GM18526 (cell line): ENCODE measurements at regions not wholly inside any gene's neighbourhood (a gene's known extent, or its start where the extent isn't known, plus 50 kb on each side); places are given as distances from the start of the nearest gene placed in this dataset.

Experiments
- POLR2A ChIP-seq: IDR thresholded peaks from 3 replicates; pipeline ENCODE4 v1.6.1; 2011; ENCODE audit not compliant: insufficient read length; ENCODE audit errors: extremely low read depth

- no peak for TF ChIP-seq POLR2A
Observed at GRCh38 chr12:124517260-124518050, 50.0 kb downstream of the NCOR2 start.

- TF ChIP-seq POLR2A, result no peak
Observed at GRCh38 chr12:124516850-124517249, 50.6 kb downstream of the NCOR2 start.

- no peak for TF ChIP-seq POLR2A
Observed at GRCh38 chr12:124515981-124516380, 51.4 kb downstream of the NCOR2 start.

GRCh38 chr12:124514996-124515932 is 52.1 kb downstream of the NCOR2 start:
- no peak for TF ChIP-seq POLR2A

DNA sequence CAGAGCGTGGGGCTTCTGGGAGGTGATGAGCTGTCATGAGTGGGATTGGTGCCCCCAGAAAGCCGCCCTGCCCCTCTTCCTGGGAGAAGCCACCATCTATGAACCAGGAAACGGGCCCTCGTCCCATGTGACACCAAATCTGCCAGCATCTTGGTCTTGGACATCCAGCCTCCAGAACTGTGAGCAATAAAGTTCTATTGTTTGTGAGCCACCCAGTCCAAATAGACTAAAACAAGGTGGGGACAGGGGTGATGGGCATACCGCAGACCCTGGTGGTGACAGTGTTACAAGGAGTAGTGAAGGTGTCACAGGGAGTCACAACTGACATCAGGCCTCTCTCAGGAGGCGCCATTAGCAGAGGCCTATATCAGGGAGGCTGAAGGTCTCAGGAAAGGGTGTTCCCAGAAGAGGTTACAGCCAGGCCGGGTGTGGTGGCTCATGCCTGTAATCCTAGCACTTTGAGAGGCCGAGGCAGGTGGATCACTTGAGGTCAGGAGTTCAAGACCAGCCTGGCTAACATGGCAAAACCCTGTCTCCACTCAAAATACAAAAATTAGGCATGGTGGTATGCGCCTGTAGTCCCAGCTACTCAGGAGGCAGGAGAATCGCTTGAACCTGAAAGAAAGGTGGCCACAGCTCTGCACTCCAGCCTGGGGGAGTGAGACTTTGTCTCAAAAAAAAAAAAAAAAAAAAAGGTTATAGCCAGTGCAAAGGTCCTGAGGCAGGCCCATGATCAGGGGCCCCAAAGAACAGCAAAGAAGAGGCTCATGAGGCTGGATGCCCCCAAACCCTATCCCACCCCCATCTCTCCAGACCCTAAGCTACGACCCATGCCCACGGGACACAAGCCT is 53.0 kb downstream of the NCOR2 start:
- TF ChIP-seq POLR2A, result no peak

GRCh38 chr12:124513297-124513867 is 54.0 kb downstream of the NCOR2 start:
- no peak for TF ChIP-seq POLR2A

GRCh38 chr12:124512667-124513296 is 54.6 kb downstream of the NCOR2 start:
- TF ChIP-seq POLR2A, result no peak

GRCh38 chr12:124511259-124511985 is 56.0 kb downstream of the NCOR2 start:
- TF ChIP-seq POLR2A, result no peak

- no peak for TF ChIP-seq POLR2A
Observed at GRCh38 chr12:124510301-124510970, 57.0 kb downstream of the NCOR2 start.

GRCh38 chr12:124509676-124510300 is 57.6 kb downstream of the NCOR2 start:
- TF ChIP-seq POLR2A, result no peak

GRCh38 chr12:124509300-124509675 is 58.1 kb downstream of the NCOR2 start:
- no peak for TF ChIP-seq POLR2A

- no peak for TF ChIP-seq POLR2A
Observed at GRCh38 chr12:124508381-124509079, 58.9 kb downstream of the NCOR2 start.
